ENCODE measurements at regions not wholly inside any gene's neighbourhood (a gene's known extent, or its start where the extent isn't known, plus 50 kb on each side); places are given as distances from the start of the nearest gene placed in this dataset.
"Not testable (repeated sequence)": the region's sequence is repeated elsewhere in the genome, so short reads cannot be mapped to it uniquely, and the experiment has no call there.

GRCh38 chr5:142233083-142234032 is 91.5 kb downstream of the SPRY4 start:
- no peak for FAIRE-seq
- Histone ChIP-seq H3K9me3 (ENCODE audit: control insufficient read depth in 2 of 3, insufficient read depth in 1 of 3, low read length in 3 of 3) (no peaks in the 10 kb centered on the region), H3K4me1 (ENCODE audit: control insufficient read depth in 2 of 3, insufficient read depth in 2 of 3, low read depth in 1 of 3, low read length in 3 of 3) (no peaks in the 10 kb centered on the region), H3K4me3 (ENCODE audit: low read length in 3 of 3) (no peak overlapping the region), H3K9ac (ENCODE audit: low read length in 3 of 3) (no peak overlapping the region), H3K27ac (ENCODE audit: low read depth in 2 of 2, low read length in 2 of 2) (no peak overlapping the region), H3K27me3 (ENCODE audit: control insufficient read depth, insufficient read depth, low read length) (no peaks in the 10 kb centered on the region), H3K36me3 (ENCODE audit: control insufficient read depth in 2 of 3, insufficient read depth in 3 of 3, low read length in 3 of 3) (no peaks in the 10 kb centered on the region)
- DNase-seq: no peak
- intact Hi-C loops (cut with DNase I): no loop called here
- no peak for TF ChIP-seq CTCF (IDR thresholded peaks at IDR 0.05; ENCODE audit: borderline replicate concordance, extremely low read depth, insufficient read depth)

- intact Hi-C loops (cut with DNase I); H3K9me3 ChIP-seq (ENCODE audit: control insufficient read depth in 2 of 3, insufficient read depth in 1 of 3, low read length in 3 of 3); H3K27ac ChIP-seq (ENCODE audit: low read depth in 2 of 2, low read length in 2 of 2); H3K27me3 ChIP-seq (ENCODE audit: control insufficient read depth, insufficient read depth, low read length); FAIRE-seq; H3K36me3 ChIP-seq (ENCODE audit: control insufficient read depth in 2 of 3, insufficient read depth in 3 of 3, low read length in 3 of 3); DNase-seq; H3K4me3 ChIP-seq (ENCODE audit: low read length in 3 of 3); H3K9ac ChIP-seq (ENCODE audit: low read length in 3 of 3); H3K4me1 ChIP-seq (ENCODE audit: control insufficient read depth in 2 of 3, insufficient read depth in 2 of 3, low read depth in 1 of 3, low read length in 3 of 3): not testable (repeated sequence)
These were observed 93.9 kb downstream of the SPRY4 start for GRCh38 chr5:142230949-142231348.

- Histone ChIP-seq H3K4me3 (ENCODE audit: low read length in 3 of 3) (no peak overlapping the region), H3K4me1 (ENCODE audit: control insufficient read depth in 2 of 3, insufficient read depth in 2 of 3, low read depth in 1 of 3, low read length in 3 of 3) (peaks cover 0 to 4% (median 0%) of the 10 kb centered on the region in 3 donors), H3K9me3 (ENCODE audit: control insufficient read depth in 2 of 3, insufficient read depth in 1 of 3, low read length in 3 of 3) (no peaks in the 10 kb centered on the region), H3K27ac (ENCODE audit: low read depth in 2 of 2, low read length in 2 of 2) (no peak overlapping the region), H3K36me3 (ENCODE audit: control insufficient read depth in 2 of 3, insufficient read depth in 3 of 3, low read length in 3 of 3) (no peaks in the 10 kb centered on the region), H3K9ac (ENCODE audit: low read length in 3 of 3) (no peak overlapping the region), H3K27me3 (ENCODE audit: control insufficient read depth, insufficient read depth, low read length) (no peaks in the 10 kb centered on the region)
- DNase-seq: no peak
- FAIRE-seq: no peak
- intact Hi-C loops (cut with DNase I): no loop called here
- no peak for TF ChIP-seq CTCF (IDR thresholded peaks at IDR 0.05; ENCODE audit: borderline replicate concordance, extremely low read depth, insufficient read depth)
These were observed 99.7 kb downstream of the SPRY4 start for GRCh38 chr5:142225141-142225540.

GRCh38 chr5:142222866-142223558 is 101.8 kb downstream of the SPRY4 start:
- no peaks in the 10 kb centered on the region for H3K9me3 ChIP-seq (ENCODE audit: control insufficient read depth in 2 of 3, insufficient read depth in 1 of 3, low read length in 3 of 3)
- no peak overlapping the region for H3K4me3 ChIP-seq (ENCODE audit: low read length in 3 of 3)
- FAIRE-seq: no peak
- intact Hi-C loops (cut with DNase I): no loop called here
- H3K27me3 ChIP-seq (ENCODE audit: control insufficient read depth, insufficient read depth, low read length): no peaks in the 10 kb centered on the region
- no peak for TF ChIP-seq CTCF (IDR thresholded peaks at IDR 0.05; ENCODE audit: borderline replicate concordance, extremely low read depth, insufficient read depth)
- DNase-seq: no peak
- H3K9ac ChIP-seq (ENCODE audit: low read length in 3 of 3): no peak overlapping the region
- H3K4me1 ChIP-seq (ENCODE audit: control insufficient read depth in 2 of 3, insufficient read depth in 2 of 3, low read depth in 1 of 3, low read length in 3 of 3): peaks cover 0 to 4% (median 0%) of the 10 kb centered on the region in 3 donors
- no peak overlapping the region for H3K27ac ChIP-seq (ENCODE audit: low read depth in 2 of 2, low read length in 2 of 2)
- no peaks in the 10 kb centered on the region for H3K36me3 ChIP-seq (ENCODE audit: control insufficient read depth in 2 of 3, insufficient read depth in 3 of 3, low read length in 3 of 3)

Data from kidney (tissue), 13 donors.